ENCODE measurements at regions not wholly inside any gene's neighbourhood (a gene's known extent, or its start where the extent isn't known, plus 50 kb on each side); places are given as distances from the start of the nearest gene placed in this dataset.

DNA sequence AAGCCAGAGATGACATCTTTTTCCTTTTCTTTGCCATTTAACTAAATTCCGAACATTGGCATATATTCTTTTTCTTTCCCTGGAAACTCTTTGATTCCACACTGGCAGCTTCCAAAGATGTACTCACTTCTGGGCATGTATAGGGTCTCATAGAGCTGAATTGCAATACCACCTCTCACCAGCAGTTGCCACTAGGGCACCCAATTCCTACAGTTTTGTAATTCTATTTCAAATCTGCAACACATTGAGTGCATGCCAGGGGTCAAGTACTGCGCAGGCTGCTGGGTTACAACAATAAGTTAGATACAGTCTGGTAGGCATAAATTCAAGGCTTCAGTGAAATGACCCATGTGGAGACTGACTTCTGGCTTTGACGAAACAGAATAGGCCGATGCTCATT is 208.8 kb upstream of the NLRP1 start:
- Histone ChIP-seq H3K4me1 (ENCODE audit: insufficient read depth, low read length) (no peaks in the 10 kb centered on the region), H3K36me3 (ENCODE audit: insufficient read depth, low read length) (no peaks in the 10 kb centered on the region), H4K20me1 (ENCODE audit: insufficient read depth, low read length) (no peaks in the 10 kb centered on the region), H3K9me3 (ENCODE audit: insufficient read depth, low read length, severe bottlenecking) (peaks cover 6% of the 10 kb centered on the region), H2AFZ (ENCODE audit: low read depth, low read length) (no peak overlapping the region), H3K79me2 (ENCODE audit: insufficient read depth, low read length) (no peaks in the 10 kb centered on the region), H3K27me3 (ENCODE audit: insufficient read depth, low read length, poor library complexity) (peaks cover 6% of the 10 kb centered on the region), H3K4me3 (ENCODE audit: low read depth in 1 of 2, low read length in 2 of 2) (no peak overlapping the region), H3K9ac (ENCODE audit: low read depth, low read length) (no peak overlapping the region), H3K27ac (ENCODE audit: low read length) (no peak overlapping the region), H3K4me2 (ENCODE audit: insufficient read depth, low read length) (no peak overlapping the region)
- TF ChIP-seq, protein P1, sequence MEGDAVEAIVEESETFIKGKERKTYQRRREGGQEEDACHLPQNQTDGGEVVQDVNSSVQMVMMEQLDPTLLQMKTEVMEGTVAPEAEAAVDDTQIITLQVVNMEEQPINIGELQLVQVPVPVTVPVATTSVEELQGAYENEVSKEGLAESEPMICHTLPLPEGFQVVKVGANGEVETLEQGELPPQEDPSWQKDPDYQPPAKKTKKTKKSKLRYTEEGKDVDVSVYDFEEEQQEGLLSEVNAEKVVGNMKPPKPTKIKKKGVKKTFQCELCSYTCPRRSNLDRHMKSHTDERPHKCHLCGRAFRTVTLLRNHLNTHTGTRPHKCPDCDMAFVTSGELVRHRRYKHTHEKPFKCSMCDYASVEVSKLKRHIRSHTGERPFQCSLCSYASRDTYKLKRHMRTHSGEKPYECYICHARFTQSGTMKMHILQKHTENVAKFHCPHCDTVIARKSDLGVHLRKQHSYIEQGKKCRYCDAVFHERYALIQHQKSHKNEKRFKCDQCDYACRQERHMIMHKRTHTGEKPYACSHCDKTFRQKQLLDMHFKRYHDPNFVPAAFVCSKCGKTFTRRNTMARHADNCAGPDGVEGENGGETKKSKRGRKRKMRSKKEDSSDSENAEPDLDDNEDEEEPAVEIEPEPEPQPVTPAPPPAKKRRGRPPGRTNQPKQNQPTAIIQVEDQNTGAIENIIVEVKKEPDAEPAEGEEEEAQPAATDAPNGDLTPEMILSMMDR (IDR thresholded peaks at IDR 0.05; ENCODE audit: borderline replicate concordance, extremely low read depth, low read length, poor library complexity, severe bottlenecking): peak; percentile 48
- TF ChIP-seq EZH2 (IDR thresholded peaks at IDR 0.05; ENCODE audit: borderline replicate concordance, low read depth, low read length, severe bottlenecking): no peak
- DNase-seq: no peak
- no peak for ATAC-seq (ENCODE audit: insufficient read depth, low read depth)

DNA sequence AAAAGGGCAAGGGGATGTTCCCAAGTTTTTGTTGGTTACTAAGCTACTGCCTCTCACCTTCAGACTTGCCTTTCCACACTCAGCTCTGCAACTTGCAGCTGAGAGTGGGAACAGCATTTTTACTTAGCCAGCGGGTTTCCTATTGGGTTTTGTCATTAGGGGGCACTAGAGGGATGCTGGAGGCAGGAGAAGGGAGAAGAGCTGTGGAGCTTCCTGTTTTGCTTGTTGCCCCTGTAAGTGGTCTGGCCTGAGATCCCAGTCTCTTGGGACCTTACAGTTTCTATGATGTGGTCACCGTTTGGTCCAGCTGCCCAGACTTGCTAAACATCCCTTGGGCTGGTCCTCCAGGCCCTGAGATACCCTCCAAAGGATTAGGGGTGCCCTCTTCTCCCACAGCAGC is 209.6 kb upstream of the NLRP1 start:
- H3K4me3 ChIP-seq (ENCODE audit: low read depth in 1 of 2, low read length in 2 of 2): no peak overlapping the region
- H3K9ac ChIP-seq (ENCODE audit: low read depth, low read length): no peak overlapping the region
- DNase-seq: no peak
- ATAC-seq (ENCODE audit: insufficient read depth, low read depth): no peak
- H3K79me2 ChIP-seq (ENCODE audit: insufficient read depth, low read length): no peaks in the 10 kb centered on the region
- peaks cover 6% of the 10 kb centered on the region for H3K9me3 ChIP-seq (ENCODE audit: insufficient read depth, low read length, severe bottlenecking)
- H3K27ac ChIP-seq (ENCODE audit: low read length): no peak overlapping the region
- no peaks in the 10 kb centered on the region for H4K20me1 ChIP-seq (ENCODE audit: insufficient read depth, low read length)
- H3K4me1 ChIP-seq (ENCODE audit: insufficient read depth, low read length): no peaks in the 10 kb centered on the region
- TF ChIP-seq, protein P1 (IDR thresholded peaks at IDR 0.05; ENCODE audit: borderline replicate concordance, extremely low read depth, low read length, poor library complexity, severe bottlenecking): peak; percentile 20
- TF ChIP-seq EZH2 (IDR thresholded peaks at IDR 0.05; ENCODE audit: borderline replicate concordance, low read depth, low read length, severe bottlenecking): no peak
- H3K27me3 ChIP-seq (ENCODE audit: insufficient read depth, low read length, poor library complexity): peaks cover 8% of the 10 kb centered on the region
- H3K4me2 ChIP-seq (ENCODE audit: insufficient read depth, low read length): no peak overlapping the region
- H2AFZ ChIP-seq (ENCODE audit: low read depth, low read length): no peak overlapping the region
- no peaks in the 10 kb centered on the region for H3K36me3 ChIP-seq (ENCODE audit: insufficient read depth, low read length)

DNA sequence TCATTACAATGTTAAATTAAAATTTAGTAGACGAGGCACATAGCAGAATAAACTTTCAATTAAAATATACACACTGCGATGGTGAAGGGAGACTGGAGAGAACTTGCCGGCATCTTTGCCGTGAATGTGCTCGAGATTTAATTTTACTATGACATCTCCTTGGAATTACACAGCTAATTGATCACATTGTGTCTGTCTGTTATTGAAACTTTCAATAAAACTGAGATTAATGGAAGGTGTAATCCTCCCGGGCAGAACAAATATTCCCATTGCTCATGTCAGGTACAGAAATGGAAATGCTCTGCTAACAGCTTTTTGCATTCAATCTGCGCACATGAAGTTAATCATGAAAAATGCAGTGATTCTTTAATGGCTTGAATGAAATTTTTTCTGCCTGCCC is 210.1 kb upstream of the NLRP1 start:
- Histone ChIP-seq H3K27me3 (ENCODE audit: insufficient read depth, low read length, poor library complexity) (peaks cover 8% of the 10 kb centered on the region), H3K79me2 (ENCODE audit: insufficient read depth, low read length) (no peaks in the 10 kb centered on the region), H3K36me3 (ENCODE audit: insufficient read depth, low read length) (no peaks in the 10 kb centered on the region), H3K9me3 (ENCODE audit: insufficient read depth, low read length, severe bottlenecking) (peaks cover 6% of the 10 kb centered on the region), H3K4me1 (ENCODE audit: insufficient read depth, low read length) (no peaks in the 10 kb centered on the region), H3K4me3 (ENCODE audit: low read depth in 1 of 2, low read length in 2 of 2) (no peak overlapping the region), H3K4me2 (ENCODE audit: insufficient read depth, low read length) (no peak overlapping the region), H3K9ac (ENCODE audit: low read depth, low read length) (no peak overlapping the region), H2AFZ (ENCODE audit: low read depth, low read length) (no peak overlapping the region), H3K27ac (ENCODE audit: low read length) (no peak overlapping the region), H4K20me1 (ENCODE audit: insufficient read depth, low read length) (no peaks in the 10 kb centered on the region)
- no peak for DNase-seq
- TF ChIP-seq, protein P1 (IDR thresholded peaks at IDR 0.05; ENCODE audit: borderline replicate concordance, extremely low read depth, low read length, poor library complexity, severe bottlenecking): no peak
- TF ChIP-seq EZH2 (IDR thresholded peaks at IDR 0.05; ENCODE audit: borderline replicate concordance, low read depth, low read length, severe bottlenecking): no peak
- no peak for ATAC-seq (ENCODE audit: insufficient read depth, low read depth)
